ENCODE measurements at regions not wholly inside any gene's neighbourhood (a gene's known extent, or its start where the extent isn't known, plus 50 kb on each side); places are given as distances from the start of the nearest gene placed in this dataset.

DNA sequence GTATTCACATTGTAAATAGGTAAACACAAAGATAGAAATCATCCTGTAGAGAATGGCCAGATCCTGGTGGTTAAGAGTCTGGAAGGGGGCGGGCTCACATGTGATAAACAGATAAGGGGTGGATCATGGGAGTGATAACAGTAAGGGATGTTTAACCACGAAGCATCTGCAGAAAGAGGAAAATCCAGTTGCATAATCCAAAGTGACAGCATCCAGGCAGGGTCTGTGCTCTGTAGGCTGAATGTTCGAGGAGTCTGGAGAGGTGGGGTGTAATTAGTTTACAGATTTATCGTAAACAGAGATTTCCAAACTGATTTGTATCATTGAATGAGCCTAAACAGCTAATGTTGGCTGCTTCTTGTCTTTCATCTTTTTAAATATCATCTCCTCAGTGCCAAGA, 1009.8 kb upstream of the SLIT2 start:
- no peak for DNase-seq
- ChIA-PET POLR2A (ENCODE audit: partially characterized antibody) (no interaction called here), CTCF (ENCODE audit: partially characterized antibody) (no interaction called here)
- Mint-ChIP-seq H3K27ac (no peak overlapping the region), H3K9me3 (peaks cover 0 to 7% (median 4%) of the 10 kb centered on the region in 8 donors), H3K4me1 (no peaks in the 10 kb centered on the region), H3K36me3 (no peaks in the 10 kb centered on the region), H3K27me3 (no peaks in the 10 kb centered on the region), H3K4me3 (no peak overlapping the region)
- Histone ChIP-seq H3K27ac (ENCODE audit: low read depth, low read length) (no peak overlapping the region), H3K27me3 (ENCODE audit: insufficient read depth, low read length) (no peaks in the 10 kb centered on the region), H3K4me1 (ENCODE audit: insufficient read depth, low read length) (no peaks in the 10 kb centered on the region), H3K36me3 (ENCODE audit: insufficient read depth, low read length) (no peaks in the 10 kb centered on the region), H3K9me3 (ENCODE audit: control insufficient read depth in 1 of 2, low read length in 2 of 2) (no peaks in the 10 kb centered on the region), H3K4me3 (ENCODE audit: low read length in 2 of 2) (no peak overlapping the region)
- intact Hi-C loops (cut with micrococcal nuclease), result no loop called here

DNA sequence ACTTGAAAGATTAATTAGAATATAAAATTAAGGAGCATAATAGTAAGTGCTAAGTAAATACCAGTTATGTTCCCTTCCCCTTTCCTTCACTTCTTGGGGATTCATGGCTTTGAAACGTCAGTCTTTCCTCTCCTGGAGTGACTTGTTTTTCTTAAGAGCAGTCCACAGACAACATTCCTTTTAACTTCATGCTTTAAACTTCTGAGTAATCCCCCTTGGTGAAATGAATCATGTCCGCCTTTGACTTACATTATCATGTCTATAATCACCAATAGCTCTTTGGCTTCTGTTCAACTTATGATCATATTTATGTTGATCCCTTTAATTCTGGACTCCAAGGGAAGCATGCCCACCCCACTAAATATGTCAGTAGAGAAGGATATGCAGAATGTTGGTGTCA, 1012.1 kb upstream of the SLIT2 start:
- Mint-ChIP-seq H3K36me3 (no peaks in the 10 kb centered on the region), H3K4me3 (no peak overlapping the region), H3K27me3 (no peaks in the 10 kb centered on the region), H3K4me1 (no peaks in the 10 kb centered on the region), H3K27ac (no peak overlapping the region), H3K9me3 (peaks cover 0 to 10% (median 5%) of the 10 kb centered on the region in 8 donors)
- no peaks in the 10 kb centered on the region for H3K27me3 ChIP-seq (ENCODE audit: insufficient read depth, low read length)
- ChIA-PET CTCF (ENCODE audit: partially characterized antibody) (no interaction called here), POLR2A (ENCODE audit: partially characterized antibody) (no interaction called here)
- H3K4me1 ChIP-seq (ENCODE audit: insufficient read depth, low read length), result no peaks in the 10 kb centered on the region
- H3K9me3 ChIP-seq (ENCODE audit: control insufficient read depth in 1 of 2, low read length in 2 of 2), result no peaks in the 10 kb centered on the region
- H3K27ac ChIP-seq (ENCODE audit: low read depth, low read length), result no peak overlapping the region
- no peak overlapping the region for H3K4me3 ChIP-seq (ENCODE audit: low read length in 2 of 2)
- no peak for DNase-seq
- H3K36me3 ChIP-seq (ENCODE audit: insufficient read depth, low read length), result no peaks in the 10 kb centered on the region
- intact Hi-C loops (cut with micrococcal nuclease), result no loop called here

DNA sequence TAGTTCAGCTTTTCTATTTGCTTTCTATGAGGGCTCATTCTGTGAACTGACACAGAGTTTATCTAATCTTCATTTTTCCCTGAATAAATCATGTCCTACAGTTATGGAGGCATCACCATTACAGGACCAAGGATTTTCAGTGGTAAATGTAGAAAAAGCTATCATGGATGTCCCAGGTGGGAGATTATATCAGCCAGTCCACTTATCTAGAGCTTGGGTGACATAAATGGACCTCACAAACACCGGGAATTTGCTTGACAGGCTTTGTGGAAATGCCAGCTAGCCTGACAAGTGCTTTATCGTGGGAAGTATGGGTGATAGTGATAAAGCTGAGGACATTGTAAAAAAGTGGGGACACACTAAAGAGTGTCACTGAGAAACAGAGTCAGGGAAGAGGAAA, 1015.2 kb upstream of the SLIT2 start:
- no peak overlapping the region for H3K4me3 Mint-ChIP-seq
- H3K9me3 Mint-ChIP-seq, result peaks cover 0 to 17% (median 7%) of the 10 kb centered on the region in 8 donors
- Histone ChIP-seq H3K27ac (ENCODE audit: low read depth, low read length) (no peak overlapping the region), H3K9me3 (ENCODE audit: control insufficient read depth in 1 of 2, low read length in 2 of 2) (no peaks in the 10 kb centered on the region), H3K27me3 (ENCODE audit: insufficient read depth, low read length) (no peaks in the 10 kb centered on the region), H3K4me1 (ENCODE audit: insufficient read depth, low read length) (no peaks in the 10 kb centered on the region), H3K4me3 (ENCODE audit: low read length in 2 of 2) (no peak overlapping the region), H3K36me3 (ENCODE audit: insufficient read depth, low read length) (no peaks in the 10 kb centered on the region)
- no peaks in the 10 kb centered on the region for H3K4me1 Mint-ChIP-seq
- intact Hi-C loops (cut with micrococcal nuclease), result no loop called here
- no peaks in the 10 kb centered on the region for H3K36me3 Mint-ChIP-seq
- H3K27ac Mint-ChIP-seq, result no peak overlapping the region
- DNase-seq, result no peak
- H3K27me3 Mint-ChIP-seq, result no peaks in the 10 kb centered on the region
- ChIA-PET POLR2A (ENCODE audit: partially characterized antibody) (no interaction called here), CTCF (ENCODE audit: partially characterized antibody) (no interaction called here)

DNA sequence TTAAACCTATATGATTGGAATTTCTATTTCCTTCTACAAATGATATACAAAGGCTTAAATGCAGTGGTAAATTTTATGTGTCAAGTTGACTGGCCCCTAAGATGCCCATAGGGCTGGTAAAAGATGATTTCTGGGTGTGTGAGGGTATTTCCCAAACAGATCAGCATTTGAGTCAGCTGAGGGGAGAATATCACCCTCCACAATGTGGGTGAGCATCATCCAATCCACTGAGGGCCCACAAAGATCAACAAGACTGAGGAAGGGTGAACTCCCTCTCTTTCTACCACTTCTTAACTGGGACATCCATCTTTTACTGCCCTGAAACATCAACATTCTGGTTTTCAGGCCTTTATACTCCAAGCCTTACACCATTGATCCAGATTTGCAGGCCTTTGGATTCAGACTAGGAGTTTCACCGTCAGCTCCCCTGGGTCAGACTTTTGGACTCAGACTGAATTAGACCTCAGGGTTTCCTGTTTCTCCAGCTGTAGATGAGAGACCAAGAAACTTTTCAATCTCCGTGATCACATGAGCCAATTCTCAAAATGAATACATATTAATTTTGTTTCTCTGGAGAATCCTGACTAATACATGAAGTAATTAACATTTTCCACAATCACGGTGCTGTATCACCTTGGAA, 1020.7 kb upstream of the SLIT2 start:
- H3K27ac Mint-ChIP-seq, result no peak overlapping the region
- Histone ChIP-seq H3K27me3 (ENCODE audit: insufficient read depth, low read length) (no peaks in the 10 kb centered on the region), H3K4me3 (ENCODE audit: low read length in 2 of 2) (no peak overlapping the region), H3K9me3 (ENCODE audit: control insufficient read depth in 1 of 2, low read length in 2 of 2) (no peaks in the 10 kb centered on the region), H3K27ac (ENCODE audit: low read depth, low read length) (no peak overlapping the region), H3K4me1 (ENCODE audit: insufficient read depth, low read length) (no peaks in the 10 kb centered on the region), H3K36me3 (ENCODE audit: insufficient read depth, low read length) (no peaks in the 10 kb centered on the region)
- CTCF ChIA-PET (ENCODE audit: partially characterized antibody), result no interaction called here
- intact Hi-C loops (cut with micrococcal nuclease), result no loop called here
- H3K4me3 Mint-ChIP-seq, result no peak overlapping the region
- POLR2A ChIA-PET (ENCODE audit: partially characterized antibody), result no interaction called here
- no peaks in the 10 kb centered on the region for H3K4me1 Mint-ChIP-seq
- peaks cover 0 to 16% (median 5%) of the 10 kb centered on the region in 8 donors for H3K9me3 Mint-ChIP-seq
- no peak for DNase-seq
- H3K36me3 Mint-ChIP-seq, result no peaks in the 10 kb centered on the region
- no peaks in the 10 kb centered on the region for H3K27me3 Mint-ChIP-seq

DNA sequence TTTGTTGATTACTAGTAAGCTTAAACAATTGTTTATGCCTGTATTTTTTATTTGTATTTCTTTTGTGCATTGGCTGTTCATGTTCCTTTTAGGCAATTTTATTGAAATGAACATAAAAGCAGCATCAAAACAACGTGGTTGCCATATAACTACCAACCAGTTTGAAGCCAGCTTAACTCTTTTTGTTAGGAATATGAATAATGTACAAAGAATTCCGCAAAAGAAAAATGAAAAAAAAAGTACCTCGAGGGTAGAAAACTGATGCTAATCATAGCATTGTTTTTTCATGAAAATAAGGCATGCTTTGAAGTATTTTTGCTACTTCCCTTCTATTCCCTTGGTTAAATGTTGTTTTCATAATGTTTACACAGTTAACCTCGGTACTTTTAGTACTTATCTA, 1024.0 kb upstream of the SLIT2 start:
- H3K27ac ChIP-seq (ENCODE audit: low read depth, low read length), result no peak overlapping the region
- Mint-ChIP-seq H3K36me3 (no peaks in the 10 kb centered on the region), H3K9me3 (peaks cover 0 to 5% (median 1%) of the 10 kb centered on the region in 8 donors), H3K4me3 (no peak overlapping the region), H3K27ac (no peak overlapping the region), H3K27me3 (no peaks in the 10 kb centered on the region), H3K4me1 (no peaks in the 10 kb centered on the region)
- no peaks in the 10 kb centered on the region for H3K9me3 ChIP-seq (ENCODE audit: control insufficient read depth in 1 of 2, low read length in 2 of 2)
- CTCF ChIA-PET (ENCODE audit: partially characterized antibody), result no interaction called here
- no peaks in the 10 kb centered on the region for H3K36me3 ChIP-seq (ENCODE audit: insufficient read depth, low read length)
- H3K4me3 ChIP-seq (ENCODE audit: low read length in 2 of 2), result no peak overlapping the region
- DNase-seq, result no peak
- H3K4me1 ChIP-seq (ENCODE audit: insufficient read depth, low read length), result no peaks in the 10 kb centered on the region
- intact Hi-C loops (cut with micrococcal nuclease), result loop anchor here (10.0 kb wide), 1 partner anchor 1457 kb away; no protein-coding TSS in a partner anchor
- no peaks in the 10 kb centered on the region for H3K27me3 ChIP-seq (ENCODE audit: insufficient read depth, low read length)
- POLR2A ChIA-PET (ENCODE audit: partially characterized antibody), result no interaction called here

DNA sequence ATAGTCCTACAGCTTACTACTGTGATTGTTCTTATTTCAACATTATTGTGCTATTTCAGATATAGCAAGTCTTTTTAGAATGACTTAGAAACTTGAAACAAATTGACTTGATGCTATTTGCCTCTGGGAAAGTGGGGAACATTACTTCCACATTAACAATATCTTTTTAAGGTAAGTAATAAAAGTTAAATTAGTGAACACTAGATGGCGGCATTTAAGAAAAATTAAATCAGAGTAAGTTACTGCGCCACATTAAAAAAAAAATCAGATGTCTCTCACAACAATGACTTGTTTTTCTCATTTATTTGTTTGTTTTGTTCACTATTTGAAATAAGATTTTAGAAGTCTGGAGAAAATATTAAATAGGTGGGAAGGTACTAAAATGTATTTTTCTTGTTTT, 1026.9 kb upstream of the SLIT2 start:
- Histone ChIP-seq H3K4me1 (ENCODE audit: insufficient read depth, low read length) (no peaks in the 10 kb centered on the region), H3K9me3 (ENCODE audit: control insufficient read depth in 1 of 2, low read length in 2 of 2) (no peaks in the 10 kb centered on the region), H3K27ac (ENCODE audit: low read depth, low read length) (no peak overlapping the region), H3K27me3 (ENCODE audit: insufficient read depth, low read length) (no peaks in the 10 kb centered on the region), H3K36me3 (ENCODE audit: insufficient read depth, low read length) (no peaks in the 10 kb centered on the region), H3K4me3 (ENCODE audit: low read length in 2 of 2) (no peak overlapping the region)
- POLR2A ChIA-PET (ENCODE audit: partially characterized antibody), result no interaction called here
- Mint-ChIP-seq H3K9me3 (peaks cover 0 to 4% (median 2%) of the 10 kb centered on the region in 8 donors), H3K36me3 (no peaks in the 10 kb centered on the region), H3K4me3 (no peak overlapping the region), H3K27ac (no peak overlapping the region), H3K4me1 (no peaks in the 10 kb centered on the region), H3K27me3 (no peaks in the 10 kb centered on the region)
- no peak for DNase-seq
- intact Hi-C loops (cut with micrococcal nuclease), result loop anchor here (10.0 kb wide), 1 partner anchor 1460 kb away; no protein-coding TSS in a partner anchor
- CTCF ChIA-PET (ENCODE audit: partially characterized antibody), result no interaction called here

DNA sequence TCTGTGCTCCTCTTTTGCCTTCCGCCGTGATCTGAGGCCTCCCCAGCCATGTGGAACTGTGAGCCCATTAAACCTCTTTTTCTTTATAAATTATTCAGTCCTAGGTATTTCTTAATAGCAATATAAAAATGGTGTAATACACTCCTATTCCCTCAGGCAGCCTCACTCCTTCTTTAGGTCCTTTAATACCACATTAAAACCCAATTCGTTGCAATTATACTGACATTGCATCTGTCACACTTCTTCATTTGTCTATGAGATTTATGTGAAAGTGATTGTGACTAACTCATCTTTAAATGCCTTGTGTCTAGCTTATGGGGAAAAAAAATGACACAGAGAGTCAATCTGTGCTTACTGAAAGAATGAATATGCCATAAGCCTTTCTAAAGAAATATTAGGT, 1035.2 kb upstream of the SLIT2 start:
- Mint-ChIP-seq H3K4me3 (no peak overlapping the region), H3K27me3 (no peaks in the 10 kb centered on the region), H3K27ac (no peak overlapping the region), H3K36me3 (no peaks in the 10 kb centered on the region), H3K4me1 (no peaks in the 10 kb centered on the region), H3K9me3 (peaks cover 0 to 10% (median 4%) of the 10 kb centered on the region in 8 donors)
- H3K36me3 ChIP-seq (ENCODE audit: insufficient read depth, low read length), result no peaks in the 10 kb centered on the region
- H3K4me3 ChIP-seq (ENCODE audit: low read length in 2 of 2), result no peak overlapping the region
- H3K27ac ChIP-seq (ENCODE audit: low read depth, low read length), result no peak overlapping the region
- H3K9me3 ChIP-seq (ENCODE audit: control insufficient read depth in 1 of 2, low read length in 2 of 2), result no peaks in the 10 kb centered on the region
- H3K27me3 ChIP-seq (ENCODE audit: insufficient read depth, low read length), result no peaks in the 10 kb centered on the region
- DNase-seq, result no peak
- intact Hi-C loops (cut with micrococcal nuclease), result no loop called here
- ChIA-PET POLR2A (ENCODE audit: partially characterized antibody) (no interaction called here), CTCF (ENCODE audit: partially characterized antibody) (no interaction called here)
- no peaks in the 10 kb centered on the region for H3K4me1 ChIP-seq (ENCODE audit: insufficient read depth, low read length)

Data from CD4-positive, alpha-beta memory T cell (primary cell).